ENCODE measurements at regions not wholly inside any gene's neighbourhood (a gene's known extent, or its start where the extent isn't known, plus 50 kb on each side); places are given as distances from the start of the nearest gene placed in this dataset.

DNA sequence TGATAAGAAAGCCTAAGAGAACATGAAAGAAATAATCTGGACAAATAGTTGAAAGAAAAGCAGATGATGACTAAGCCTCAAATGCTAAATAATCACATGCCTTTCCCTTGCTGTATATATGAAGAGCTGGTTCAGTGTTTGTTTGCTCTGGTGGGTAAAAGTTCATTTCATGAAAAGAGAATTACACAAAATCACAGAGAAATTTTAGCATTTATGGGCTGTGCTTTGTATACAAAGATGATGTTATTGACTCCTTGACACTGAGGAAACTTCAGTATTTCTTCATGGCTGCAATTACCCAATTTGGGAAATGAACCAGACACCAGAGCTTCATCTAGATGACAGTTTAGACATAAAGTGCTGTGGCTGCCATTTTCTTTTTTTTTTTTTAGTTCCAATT, 527.2 kb downstream of the NR2F1-AS1 start:
- no peak for ATAC-seq
- Histone ChIP-seq H3K27me3 (ENCODE audit: low read depth) (no peaks in the 10 kb centered on the region), H3K36me3 (no peaks in the 10 kb centered on the region), H3K4me3 (no peak overlapping the region), H3K4me1 (no peaks in the 10 kb centered on the region), H3K9me3 (no peaks in the 10 kb centered on the region), H3K27ac (no peak overlapping the region)
- DNase-seq = no peak
- TF ChIP-seq, protein P1, sequence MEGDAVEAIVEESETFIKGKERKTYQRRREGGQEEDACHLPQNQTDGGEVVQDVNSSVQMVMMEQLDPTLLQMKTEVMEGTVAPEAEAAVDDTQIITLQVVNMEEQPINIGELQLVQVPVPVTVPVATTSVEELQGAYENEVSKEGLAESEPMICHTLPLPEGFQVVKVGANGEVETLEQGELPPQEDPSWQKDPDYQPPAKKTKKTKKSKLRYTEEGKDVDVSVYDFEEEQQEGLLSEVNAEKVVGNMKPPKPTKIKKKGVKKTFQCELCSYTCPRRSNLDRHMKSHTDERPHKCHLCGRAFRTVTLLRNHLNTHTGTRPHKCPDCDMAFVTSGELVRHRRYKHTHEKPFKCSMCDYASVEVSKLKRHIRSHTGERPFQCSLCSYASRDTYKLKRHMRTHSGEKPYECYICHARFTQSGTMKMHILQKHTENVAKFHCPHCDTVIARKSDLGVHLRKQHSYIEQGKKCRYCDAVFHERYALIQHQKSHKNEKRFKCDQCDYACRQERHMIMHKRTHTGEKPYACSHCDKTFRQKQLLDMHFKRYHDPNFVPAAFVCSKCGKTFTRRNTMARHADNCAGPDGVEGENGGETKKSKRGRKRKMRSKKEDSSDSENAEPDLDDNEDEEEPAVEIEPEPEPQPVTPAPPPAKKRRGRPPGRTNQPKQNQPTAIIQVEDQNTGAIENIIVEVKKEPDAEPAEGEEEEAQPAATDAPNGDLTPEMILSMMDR (IDR thresholded peaks at IDR 0.05) = no peak
- intact Hi-C loops (cut with DNase I) = no loop called here

DNA sequence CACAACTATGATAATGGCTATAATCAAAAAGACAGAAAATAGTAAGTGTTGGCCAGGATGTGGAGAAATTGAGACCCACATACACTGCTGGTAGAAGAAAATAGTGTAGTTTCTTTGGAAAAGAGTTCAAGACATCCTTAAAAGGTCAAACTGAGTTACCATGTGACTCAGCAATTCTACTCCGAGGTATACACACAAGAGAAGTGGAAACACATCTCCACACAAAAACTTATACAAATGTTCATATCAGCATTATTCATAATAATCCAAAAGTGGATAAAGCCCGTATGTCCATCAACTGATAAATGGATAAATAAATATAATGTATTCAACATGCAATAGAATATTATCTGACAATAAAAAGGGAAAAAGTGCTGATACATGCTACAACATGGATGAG, 532.2 kb downstream of the NR2F1-AS1 start:
- Histone ChIP-seq H3K27ac (no peak overlapping the region), H3K27me3 (ENCODE audit: low read depth) (no peaks in the 10 kb centered on the region), H3K4me3 (no peak overlapping the region), H3K36me3 (no peaks in the 10 kb centered on the region), H3K9me3 (no peaks in the 10 kb centered on the region), H3K4me1 (no peaks in the 10 kb centered on the region)
- intact Hi-C loops (cut with DNase I) = no loop called here
- ATAC-seq (no peak), DNase-seq (no peak)
- TF ChIP-seq, protein P1 (IDR thresholded peaks at IDR 0.05) = no peak

DNA sequence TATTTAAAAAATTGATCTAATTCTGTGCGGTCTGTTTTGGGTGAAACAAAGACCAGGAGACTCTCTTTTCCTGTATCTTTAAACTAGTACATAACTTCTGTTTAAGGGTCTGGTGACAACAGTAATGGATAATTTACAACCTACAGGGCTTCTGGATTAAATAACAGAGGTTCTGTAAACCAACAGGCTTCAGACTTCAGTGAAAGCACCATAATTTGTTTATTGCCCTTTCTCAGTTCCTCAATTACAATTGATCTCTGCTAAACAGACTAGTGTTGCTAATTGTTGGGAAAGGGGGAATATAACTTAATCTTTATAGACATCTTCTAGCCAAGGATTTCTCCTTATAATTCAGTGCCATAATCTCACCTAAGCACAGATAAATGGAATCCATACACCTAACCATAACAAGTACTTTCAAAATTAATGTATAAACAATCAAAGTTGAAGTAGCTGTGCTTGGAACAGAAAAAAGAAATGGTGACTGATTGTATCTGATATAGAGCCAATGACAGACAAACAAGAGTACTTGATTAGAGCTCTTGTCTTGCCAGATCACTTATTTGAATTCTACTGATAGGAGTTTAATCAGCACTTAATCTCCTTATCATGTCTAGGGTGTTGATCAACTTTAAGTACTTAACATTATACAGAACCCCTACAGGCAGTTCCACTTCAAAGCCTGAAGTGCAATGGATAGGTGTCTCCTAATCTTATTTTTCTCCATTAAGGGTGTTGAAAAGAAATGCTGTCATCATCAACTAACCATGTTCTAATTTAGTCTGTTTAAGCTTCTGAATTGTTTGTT, 536.0 kb downstream of the NR2F1-AS1 start:
- intact Hi-C loops (cut with DNase I) = no loop called here
- DNase-seq = no peak
- ATAC-seq = no peak
- Histone ChIP-seq H3K9me3 (no peaks in the 10 kb centered on the region), H3K27ac (no peak overlapping the region), H3K36me3 (no peaks in the 10 kb centered on the region), H3K4me3 (no peak overlapping the region), H3K4me1 (no peaks in the 10 kb centered on the region), H3K27me3 (ENCODE audit: low read depth) (no peaks in the 10 kb centered on the region)
- TF ChIP-seq, protein P1 (IDR thresholded peaks at IDR 0.05) = no peak

DNA sequence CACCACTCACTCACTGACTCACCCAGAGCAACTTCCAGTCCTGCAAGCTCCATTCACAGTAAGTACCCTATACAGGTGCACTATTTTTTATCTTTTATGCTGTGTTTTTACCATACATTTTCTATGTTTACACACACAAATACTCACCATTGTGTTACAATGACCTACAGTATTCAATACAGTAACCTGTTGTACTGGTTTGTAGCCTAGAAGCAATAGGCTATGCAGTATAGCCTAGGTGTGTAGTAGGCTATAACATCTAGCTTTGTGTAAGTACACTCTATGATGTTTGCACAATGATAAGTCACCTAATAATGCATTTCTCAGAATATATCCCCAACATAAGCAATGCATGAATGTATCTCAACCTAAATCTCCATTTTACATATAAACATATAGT, 541.1 kb downstream of the NR2F1-AS1 start:
- DNase-seq (no peak), ATAC-seq (no peak)
- no peak overlapping the region for H3K27ac ChIP-seq
- no peaks in the 10 kb centered on the region for H3K36me3 ChIP-seq
- intact Hi-C loops (cut with DNase I) = no loop called here
- H3K9me3 ChIP-seq = no peaks in the 10 kb centered on the region
- no peaks in the 10 kb centered on the region for H3K27me3 ChIP-seq (ENCODE audit: low read depth)
- H3K4me3 ChIP-seq = no peak overlapping the region
- H3K4me1 ChIP-seq = no peaks in the 10 kb centered on the region
- TF ChIP-seq, protein P1 (IDR thresholded peaks at IDR 0.05) = no peak

DNA sequence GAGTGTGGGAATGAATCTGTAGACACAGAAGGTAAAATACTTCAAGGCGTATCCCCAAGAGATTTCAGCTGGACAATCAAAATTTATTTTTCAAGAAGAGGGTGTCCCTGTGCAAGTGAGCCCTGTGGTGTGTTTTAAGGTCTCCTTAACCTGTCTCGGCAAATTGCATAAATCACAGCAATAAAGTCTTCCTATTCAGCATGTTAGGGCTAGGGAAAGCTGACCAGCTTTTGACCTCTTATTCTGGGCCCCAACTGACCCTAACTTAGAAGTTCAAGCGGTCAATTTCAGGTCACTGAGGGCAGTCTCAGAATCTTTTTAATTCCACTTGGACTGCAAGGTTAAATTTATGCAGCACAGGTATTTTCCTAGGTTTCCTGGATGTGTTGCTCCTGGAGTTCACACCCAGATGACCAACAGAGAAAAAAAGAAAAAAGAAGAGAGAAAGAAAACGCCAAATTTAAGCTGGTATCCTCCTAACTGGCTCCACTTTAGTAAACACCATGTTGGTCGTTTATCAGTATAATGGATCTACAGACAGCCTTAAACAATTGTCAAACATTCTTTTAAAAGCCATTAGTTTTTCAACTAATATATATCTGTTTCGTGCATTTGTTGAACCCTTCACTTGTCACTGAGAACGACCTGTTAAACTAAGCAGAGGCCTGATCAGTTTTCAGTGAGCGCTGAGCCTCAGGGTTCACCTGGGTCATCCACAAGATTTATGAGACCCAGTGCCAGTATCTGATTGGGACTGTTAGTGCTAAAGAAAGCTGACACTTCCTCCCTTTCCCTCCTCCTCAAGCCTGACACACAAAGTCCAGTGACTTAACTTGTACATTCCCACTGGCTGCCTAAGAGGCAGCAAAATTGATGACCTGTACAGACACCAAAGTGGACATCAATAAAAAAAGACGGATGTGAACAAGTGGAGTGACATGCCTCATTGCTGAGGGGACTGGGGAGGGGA, 546.1 kb downstream of the NR2F1-AS1 start:
- intact Hi-C loops (cut with DNase I) = no loop called here
- no peak for ATAC-seq
- Histone ChIP-seq H3K4me3 (no peak overlapping the region), H3K27me3 (ENCODE audit: low read depth) (no peaks in the 10 kb centered on the region), H3K4me1 (no peaks in the 10 kb centered on the region), H3K9me3 (no peaks in the 10 kb centered on the region), H3K36me3 (no peaks in the 10 kb centered on the region), H3K27ac (no peak overlapping the region)
- DNase-seq = no peak
- TF ChIP-seq, protein P1 (IDR thresholded peaks at IDR 0.05) = no peak

Measured in lower lobe of right lung (tissue), 2 donors.